K562 (cell line): ENCODE measurements at regions not wholly inside any gene's neighbourhood (a gene's known extent, or its start where the extent isn't known, plus 50 kb on each side); places are given as distances from the start of the nearest gene placed in this dataset.

Source experiments
- BHLHE40 ChIP-seq: IDR thresholded peaks from 2 replicates; pipeline ENCODE4 v1.6.1; 2011; ENCODE audit warnings: low read length, improper control_type of control experiment
- EZH2 ChIP-seq: IDR thresholded peaks from 2 replicates; pipeline ENCODE4 v1.6.1; 2012; ENCODE audit warnings: low read depth, mild to moderate bottlenecking, inconsistent platforms, low read length, borderline replicate concordance
- TEAD4 ChIP-seq, 2 experiments: sonication (generic) in 1 of 2; formaldehyde crosslinking in 1 of 2; IDR thresholded peaks; 2 replicates each; pipeline versions ENCODE4 v1.6.1 to v1.8.0; 2012 to 2022; ENCODE audit warnings: borderline replicate concordance in 1 of 2, inconsistent platforms in 1 of 2, low read length in 1 of 2, mild to moderate bottlenecking in 1 of 2, missing genetic modification reagents in 1 of 2
- TF ChIP-seq, protein P1 (sequence below): sonication (generic); formaldehyde crosslinking; IDR thresholded peaks from 2 replicates; pipeline ENCODE4 v1.8.1; 2023; ENCODE audit warnings: mild to moderate bottlenecking, missing genetic modification reagents
- TF ChIP-seq, protein P2 (sequence below): sonication (generic); formaldehyde crosslinking; IDR thresholded peaks from 2 replicates; pipeline ENCODE4 v1.8.0; 2022; ENCODE audit warnings: mild to moderate bottlenecking, missing genetic modification reagents
- TF ChIP-seq, protein P3 (sequence below): fragments of 450-650 bp; IDR thresholded peaks from 2 replicates; pipeline ENCODE4 v1.6.1; 2016; ENCODE audit warnings: antibody characterized with exemption
- TF ChIP-seq, protein P4 (sequence below): sonication (generic); formaldehyde crosslinking; IDR thresholded peaks from 2 replicates; pipeline ENCODE4 v1.8.0; 2023; ENCODE audit warnings: mild to moderate bottlenecking, missing genetic modification reagents

DNA sequence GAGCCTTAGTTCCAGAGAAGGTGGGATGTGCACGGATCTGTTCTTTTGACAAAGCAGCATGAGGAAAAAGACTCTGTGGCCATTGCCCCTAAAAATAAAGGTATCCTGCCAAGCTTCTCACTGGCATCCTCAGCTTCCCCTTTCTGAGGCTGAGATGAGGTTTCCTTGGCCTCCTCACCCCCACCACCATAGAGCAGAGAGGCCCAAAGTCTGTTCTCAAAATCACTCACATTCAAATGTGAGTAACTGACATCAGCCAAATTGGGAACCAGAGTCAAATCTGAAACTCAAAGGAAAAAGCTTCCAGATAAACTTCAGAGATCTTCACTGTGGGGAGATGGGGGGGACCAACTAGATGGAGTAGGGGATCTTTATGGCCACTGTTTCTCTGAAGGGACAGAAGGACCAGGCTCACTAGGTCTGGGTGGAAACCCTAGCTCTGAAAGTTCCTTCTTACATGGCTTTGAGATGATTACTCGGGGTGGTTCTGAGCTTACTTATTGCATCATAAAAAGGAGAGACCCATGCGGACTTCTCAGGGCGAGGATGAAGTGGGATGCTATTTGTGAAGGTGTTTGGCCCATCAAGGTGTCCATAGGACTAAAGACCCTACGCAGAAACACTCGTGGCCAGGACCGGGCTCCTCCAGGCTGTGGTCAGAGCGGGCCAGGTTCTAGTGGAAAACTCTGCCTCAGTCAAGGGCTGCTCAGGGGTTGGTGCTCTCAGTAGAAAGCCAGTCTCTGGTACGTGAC, 61.5 kb upstream of the MEF2A start:
- TF ChIP-seq BHLHE40 (no peak), EZH2 (no peak), TEAD4 (IDR thresholded peaks at IDR 0.05; ENCODE audit: low read length) (no peak), TEAD4 (CRISPR knock-in tag; IDR thresholded peaks at IDR 0.05; ENCODE audit: borderline replicate concordance) (no peak)
- TF ChIP-seq, protein P1, sequence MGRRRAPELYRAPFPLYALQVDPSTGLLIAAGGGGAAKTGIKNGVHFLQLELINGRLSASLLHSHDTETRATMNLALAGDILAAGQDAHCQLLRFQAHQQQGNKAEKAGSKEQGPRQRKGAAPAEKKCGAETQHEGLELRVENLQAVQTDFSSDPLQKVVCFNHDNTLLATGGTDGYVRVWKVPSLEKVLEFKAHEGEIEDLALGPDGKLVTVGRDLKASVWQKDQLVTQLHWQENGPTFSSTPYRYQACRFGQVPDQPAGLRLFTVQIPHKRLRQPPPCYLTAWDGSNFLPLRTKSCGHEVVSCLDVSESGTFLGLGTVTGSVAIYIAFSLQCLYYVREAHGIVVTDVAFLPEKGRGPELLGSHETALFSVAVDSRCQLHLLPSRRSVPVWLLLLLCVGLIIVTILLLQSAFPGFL (CRISPR knock-in tag) = no peak
- TF ChIP-seq, protein P2, sequence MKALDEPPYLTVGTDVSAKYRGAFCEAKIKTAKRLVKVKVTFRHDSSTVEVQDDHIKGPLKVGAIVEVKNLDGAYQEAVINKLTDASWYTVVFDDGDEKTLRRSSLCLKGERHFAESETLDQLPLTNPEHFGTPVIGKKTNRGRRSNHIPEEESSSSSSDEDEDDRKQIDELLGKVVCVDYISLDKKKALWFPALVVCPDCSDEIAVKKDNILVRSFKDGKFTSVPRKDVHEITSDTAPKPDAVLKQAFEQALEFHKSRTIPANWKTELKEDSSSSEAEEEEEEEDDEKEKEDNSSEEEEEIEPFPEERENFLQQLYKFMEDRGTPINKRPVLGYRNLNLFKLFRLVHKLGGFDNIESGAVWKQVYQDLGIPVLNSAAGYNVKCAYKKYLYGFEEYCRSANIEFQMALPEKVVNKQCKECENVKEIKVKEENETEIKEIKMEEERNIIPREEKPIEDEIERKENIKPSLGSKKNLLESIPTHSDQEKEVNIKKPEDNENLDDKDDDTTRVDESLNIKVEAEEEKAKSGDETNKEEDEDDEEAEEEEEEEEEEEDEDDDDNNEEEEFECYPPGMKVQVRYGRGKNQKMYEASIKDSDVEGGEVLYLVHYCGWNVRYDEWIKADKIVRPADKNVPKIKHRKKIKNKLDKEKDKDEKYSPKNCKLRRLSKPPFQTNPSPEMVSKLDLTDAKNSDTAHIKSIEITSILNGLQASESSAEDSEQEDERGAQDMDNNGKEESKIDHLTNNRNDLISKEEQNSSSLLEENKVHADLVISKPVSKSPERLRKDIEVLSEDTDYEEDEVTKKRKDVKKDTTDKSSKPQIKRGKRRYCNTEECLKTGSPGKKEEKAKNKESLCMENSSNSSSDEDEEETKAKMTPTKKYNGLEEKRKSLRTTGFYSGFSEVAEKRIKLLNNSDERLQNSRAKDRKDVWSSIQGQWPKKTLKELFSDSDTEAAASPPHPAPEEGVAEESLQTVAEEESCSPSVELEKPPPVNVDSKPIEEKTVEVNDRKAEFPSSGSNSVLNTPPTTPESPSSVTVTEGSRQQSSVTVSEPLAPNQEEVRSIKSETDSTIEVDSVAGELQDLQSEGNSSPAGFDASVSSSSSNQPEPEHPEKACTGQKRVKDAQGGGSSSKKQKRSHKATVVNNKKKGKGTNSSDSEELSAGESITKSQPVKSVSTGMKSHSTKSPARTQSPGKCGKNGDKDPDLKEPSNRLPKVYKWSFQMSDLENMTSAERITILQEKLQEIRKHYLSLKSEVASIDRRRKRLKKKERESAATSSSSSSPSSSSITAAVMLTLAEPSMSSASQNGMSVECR = no peak
- TF ChIP-seq, protein P3, sequence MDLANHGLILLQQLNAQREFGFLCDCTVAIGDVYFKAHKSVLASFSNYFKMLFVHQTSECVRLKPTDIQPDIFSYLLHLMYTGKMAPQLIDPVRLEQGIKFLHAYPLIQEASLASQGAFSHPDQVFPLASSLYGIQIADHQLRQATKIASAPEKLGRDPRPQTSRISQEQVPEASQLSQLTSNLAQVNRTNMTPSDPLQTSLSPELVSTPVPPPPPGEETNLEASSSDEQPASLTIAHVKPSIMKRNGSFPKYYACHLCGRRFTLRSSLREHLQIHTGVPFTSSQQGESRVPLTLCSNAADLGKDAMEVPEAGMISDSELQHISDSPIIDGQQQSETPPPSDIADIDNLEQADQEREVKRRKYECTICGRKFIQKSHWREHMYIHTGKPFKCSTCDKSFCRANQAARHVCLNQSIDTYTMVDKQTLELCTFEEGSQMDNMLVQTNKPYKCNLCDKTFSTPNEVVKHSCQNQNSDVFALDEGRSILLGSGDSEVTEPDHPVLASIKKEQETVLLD = no peak
- TF ChIP-seq, protein P4, sequence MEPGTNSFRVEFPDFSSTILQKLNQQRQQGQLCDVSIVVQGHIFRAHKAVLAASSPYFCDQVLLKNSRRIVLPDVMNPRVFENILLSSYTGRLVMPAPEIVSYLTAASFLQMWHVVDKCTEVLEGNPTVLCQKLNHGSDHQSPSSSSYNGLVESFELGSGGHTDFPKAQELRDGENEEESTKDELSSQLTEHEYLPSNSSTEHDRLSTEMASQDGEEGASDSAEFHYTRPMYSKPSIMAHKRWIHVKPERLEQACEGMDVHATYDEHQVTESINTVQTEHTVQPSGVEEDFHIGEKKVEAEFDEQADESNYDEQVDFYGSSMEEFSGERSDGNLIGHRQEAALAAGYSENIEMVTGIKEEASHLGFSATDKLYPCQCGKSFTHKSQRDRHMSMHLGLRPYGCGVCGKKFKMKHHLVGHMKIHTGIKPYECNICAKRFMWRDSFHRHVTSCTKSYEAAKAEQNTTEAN (CRISPR knock-in tag) = no peak
